Urothelium cell line (cell line): ENCODE measurements at regions not wholly inside any gene's neighbourhood (a gene's known extent, or its start where the extent isn't known, plus 50 kb on each side); places are given as distances from the start of the nearest gene placed in this dataset.

Experiments used
- DNase-seq: peaks from one replicate; pipeline ENCODE4 v3.0.0; 2011; ENCODE audit warnings: low spot score, mixed read lengths
- FAIRE-seq: peaks from 2 replicates; lab custom pipeline; 2011; peaks lifted over from hg19 to GRCh38; lab: Jason Lieb, UNC

- no peak for DNase-seq
- FAIRE-seq = no peak
Measured at GRCh38 chr11:43545610-43546009, 134.9 kb upstream of the HSD17B12 start.

- DNase-seq (no peak), FAIRE-seq (peak; percentile 9)
Measured at GRCh38 chr11:43546561-43547429, 133.7 kb upstream of the HSD17B12 start.

GRCh38 chr11:43547430-43547831 lies 133.1 kb upstream of the HSD17B12 start:
- FAIRE-seq = no peak
- no peak for DNase-seq

- no peak for FAIRE-seq
- DNase-seq = peak; percentile 83
Measured at GRCh38 chr11:43547889-43548381, 132.6 kb upstream of the HSD17B12 start.

- FAIRE-seq = no peak
- no peak for DNase-seq
Measured at GRCh38 chr11:43548916-43549315, 131.6 kb upstream of the HSD17B12 start.

GRCh38 chr11:43549624-43550023 lies 130.9 kb upstream of the HSD17B12 start:
- no peak for DNase-seq
- FAIRE-seq = no peak

GRCh38 chr11:43550714-43551113 lies 129.8 kb upstream of the HSD17B12 start:
- FAIRE-seq = no peak
- DNase-seq = no peak

GRCh38 chr11:43554148-43554473 lies 126.4 kb upstream of the HSD17B12 start:
- FAIRE-seq (no peak), DNase-seq (no peak)

- DNase-seq = no peak
- FAIRE-seq = no peak
Measured at GRCh38 chr11:43555186-43555585, 125.4 kb upstream of the HSD17B12 start.

- DNase-seq (no peak), FAIRE-seq (no peak)
Measured at GRCh38 chr11:43555816-43556611, 124.5 kb upstream of the HSD17B12 start.

GRCh38 chr11:43556612-43557375 lies 123.7 kb upstream of the HSD17B12 start:
- no peak for FAIRE-seq
- no peak for DNase-seq

- DNase-seq (no peak), FAIRE-seq (no peak)
Measured at GRCh38 chr11:43557553-43558110, 122.9 kb upstream of the HSD17B12 start.

- FAIRE-seq = no peak
- DNase-seq = no peak
Measured at GRCh38 chr11:43558146-43558545, 122.4 kb upstream of the HSD17B12 start.

- FAIRE-seq (no peak), DNase-seq (no peak)
Measured at GRCh38 chr11:43558556-43559127, 121.9 kb upstream of the HSD17B12 start.

GRCh38 chr11:43561832-43562231 lies 118.7 kb upstream of the HSD17B12 start:
- DNase-seq (no peak), FAIRE-seq (no peak)

GRCh38 chr11:43567396-43567975 lies 113.1 kb upstream of the HSD17B12 start:
- no peak for FAIRE-seq
- DNase-seq = peak; percentile 61

- DNase-seq (peak; percentile 44), FAIRE-seq (no peak)
Measured at GRCh38 chr11:43573233-43573632, 107.3 kb upstream of the HSD17B12 start.

GRCh38 chr11:43573873-43574272 lies 106.7 kb upstream of the HSD17B12 start:
- no peak for DNase-seq
- FAIRE-seq = no peak

- FAIRE-seq = peak; percentile 17
- DNase-seq = no peak
Measured at GRCh38 chr11:43574411-43574810, 106.1 kb upstream of the HSD17B12 start.
